OCI-LY1 (cell line): ENCODE measurements at regions not wholly inside any gene's neighbourhood (a gene's known extent, or its start where the extent isn't known, plus 50 kb on each side); places are given as distances from the start of the nearest gene placed in this dataset.

Experiments used
- H2AFZ ChIP-seq: fragments of 200-600 bp; sonication (generic), shearing (Covaris generic); 2 replicates; pipeline ENCODE4 v1.6.0; 2014; ENCODE audit warnings: antibody characterized with exemption, mild to moderate bottlenecking, low read length
- H3F3A ChIP-seq: fragments of 200-600 bp; sonication (generic), shearing (Covaris generic); 2 replicates; pipeline ENCODE4 v1.6.0; 2014; ENCODE audit warnings: mild to moderate bottlenecking, antibody characterized with exemption, low read length, moderate library complexity; ENCODE audit not compliant: insufficient read depth
- H3K27ac ChIP-seq: fragments of 200-600 bp; sonication (generic); 2 replicates; pipeline ENCODE4 v1.5.1; 2014; ENCODE audit warnings: low read length, mixed run types, mild to moderate bottlenecking, low read depth; ENCODE audit not compliant: poor library complexity, severe bottlenecking
- H3K27me3 ChIP-seq: fragments of 200-600 bp; sonication (generic); 2 replicates; pipeline ENCODE4 v1.6.0; 2014; ENCODE audit warnings: antibody characterized with exemption, mild to moderate bottlenecking, low read length, moderate library complexity; ENCODE audit not compliant: insufficient read depth
- H3K36me3 ChIP-seq: fragments of 200-600 bp; sonication (generic); 2 replicates; pipeline ENCODE4 v1.6.1; 2014; ENCODE audit warnings: mild to moderate bottlenecking, antibody characterized with exemption, low read length, moderate library complexity, mixed read lengths; ENCODE audit not compliant: insufficient read depth
- H3K4me1 ChIP-seq: fragments of 200-600 bp; sonication (generic); 2 replicates; pipeline ENCODE4 v1.5.1; 2014; ENCODE audit warnings: mild to moderate bottlenecking, low read length, moderate library complexity; ENCODE audit not compliant: insufficient read depth, severe bottlenecking
- H3K4me2 ChIP-seq: fragments of 200-600 bp; sonication (generic), shearing (Covaris generic); 2 replicates; pipeline ENCODE4 v1.6.1; 2014; ENCODE audit warnings: low read length
- H3K4me3 ChIP-seq: fragments of 200-600 bp; sonication (generic); 2 replicates; pipeline ENCODE4 v1.5.1; 2014; ENCODE audit warnings: low read length, low read depth, mild to moderate bottlenecking, mixed read lengths; ENCODE audit not compliant: poor library complexity, severe bottlenecking
- H3K79me2 ChIP-seq: fragments of 200-600 bp; shearing (Covaris generic); 2 replicates; pipeline ENCODE4 v1.6.1; 2016; ENCODE audit warnings: mixed run types, low read length, mixed read lengths; ENCODE audit not compliant: insufficient read depth
- H3K9ac ChIP-seq: fragments of 200-600 bp; sonication (generic), shearing (Covaris generic); 2 replicates; pipeline ENCODE4 v1.6.1; 2014; ENCODE audit warnings: mild to moderate bottlenecking, low read length, mixed read lengths
- H3K9me2 ChIP-seq: fragments of 200-600 bp; sonication (generic), shearing (Covaris generic); 2 replicates; pipeline ENCODE4 v1.6.1; 2014; ENCODE audit warnings: low read depth, mild to moderate bottlenecking, low read length, mixed read lengths
- H3K9me3 ChIP-seq: fragments of 200-600 bp; shearing (Covaris generic); 2 replicates; pipeline ENCODE4 v1.6.1; 2014; ENCODE audit warnings: low read length, mixed read lengths
- H4K20me1 ChIP-seq: fragments of 200-600 bp; sonication (generic), shearing (Covaris generic); 2 replicates; pipeline ENCODE4 v1.6.0; 2016; ENCODE audit warnings: mild to moderate bottlenecking, low read length; ENCODE audit not compliant: insufficient read depth
- EZH2 ChIP-seq: fragments of 200-600 bp; sonication (generic), shearing (Covaris generic); IDR thresholded peaks from 2 replicates; pipeline ENCODE4 v1.8.0; 2017; ENCODE audit warnings: borderline replicate concordance, mixed run types, mild to moderate bottlenecking, antibody characterized with exemption, low read length, moderate library complexity, mixed read lengths
- TF ChIP-seq, protein P1 (sequence below): fragments of 200-600 bp; sonication (generic), shearing (Covaris generic); IDR thresholded peaks from 2 replicates; pipeline ENCODE4 v1.5.1; 2017; ENCODE audit warnings: mild to moderate bottlenecking, antibody characterized with exemption, low read length, moderate library complexity, mixed read lengths

- no peaks in the 10 kb centered on the region; the same call in none of the 2 replicates for H3K9me2 ChIP-seq
- H2AFZ ChIP-seq, result no peak overlapping the region
- H3K9ac ChIP-seq, result no peak overlapping the region
These were observed 578.2 kb downstream of the ANKRD7 start for GRCh38 chr7:118802726-118803125.

GRCh38 chr7:118826246-118826645, 601.7 kb downstream of the ANKRD7 start:
- Histone ChIP-seq H2AFZ (no peak overlapping the region), H3K36me3 (no peaks in the 10 kb centered on the region), H3K79me2 (no peaks in the 10 kb centered on the region), H3K4me1 (no peaks in the 10 kb centered on the region), H3K9me3 (no peaks in the 10 kb centered on the region), H3K27me3 (no peaks in the 10 kb centered on the region), H4K20me1 (no peaks in the 10 kb centered on the region), H3K27ac (no peak overlapping the region), H3K9me2 (no peaks in the 10 kb centered on the region), H3K4me2 (no peak overlapping the region), H3K4me3 (no peak overlapping the region), H3K9ac (no peak overlapping the region), H3F3A (no peaks in the 10 kb centered on the region)
- TF ChIP-seq, protein P1, sequence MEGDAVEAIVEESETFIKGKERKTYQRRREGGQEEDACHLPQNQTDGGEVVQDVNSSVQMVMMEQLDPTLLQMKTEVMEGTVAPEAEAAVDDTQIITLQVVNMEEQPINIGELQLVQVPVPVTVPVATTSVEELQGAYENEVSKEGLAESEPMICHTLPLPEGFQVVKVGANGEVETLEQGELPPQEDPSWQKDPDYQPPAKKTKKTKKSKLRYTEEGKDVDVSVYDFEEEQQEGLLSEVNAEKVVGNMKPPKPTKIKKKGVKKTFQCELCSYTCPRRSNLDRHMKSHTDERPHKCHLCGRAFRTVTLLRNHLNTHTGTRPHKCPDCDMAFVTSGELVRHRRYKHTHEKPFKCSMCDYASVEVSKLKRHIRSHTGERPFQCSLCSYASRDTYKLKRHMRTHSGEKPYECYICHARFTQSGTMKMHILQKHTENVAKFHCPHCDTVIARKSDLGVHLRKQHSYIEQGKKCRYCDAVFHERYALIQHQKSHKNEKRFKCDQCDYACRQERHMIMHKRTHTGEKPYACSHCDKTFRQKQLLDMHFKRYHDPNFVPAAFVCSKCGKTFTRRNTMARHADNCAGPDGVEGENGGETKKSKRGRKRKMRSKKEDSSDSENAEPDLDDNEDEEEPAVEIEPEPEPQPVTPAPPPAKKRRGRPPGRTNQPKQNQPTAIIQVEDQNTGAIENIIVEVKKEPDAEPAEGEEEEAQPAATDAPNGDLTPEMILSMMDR, result no peak
- no peak for TF ChIP-seq EZH2

More at GRCh38 chr7:118802726-118803125, 578.2 kb downstream of the ANKRD7 start:
- no peak overlapping the region for H3K4me2 ChIP-seq
- no peaks in the 10 kb centered on the region for H3K79me2 ChIP-seq
- TF ChIP-seq EZH2, result no peak
- TF ChIP-seq, protein P1, result no peak
- no peaks in the 10 kb centered on the region for H3K9me3 ChIP-seq
- H3K36me3 ChIP-seq, result no peaks in the 10 kb centered on the region
- no peak overlapping the region for H3K27ac ChIP-seq
- H3K4me1 ChIP-seq, result no peaks in the 10 kb centered on the region
- no peak overlapping the region for H3K4me3 ChIP-seq
- no peaks in the 10 kb centered on the region for H3K27me3 ChIP-seq
- H3F3A ChIP-seq, result no peaks in the 10 kb centered on the region
- no peaks in the 10 kb centered on the region for H4K20me1 ChIP-seq

DNA sequence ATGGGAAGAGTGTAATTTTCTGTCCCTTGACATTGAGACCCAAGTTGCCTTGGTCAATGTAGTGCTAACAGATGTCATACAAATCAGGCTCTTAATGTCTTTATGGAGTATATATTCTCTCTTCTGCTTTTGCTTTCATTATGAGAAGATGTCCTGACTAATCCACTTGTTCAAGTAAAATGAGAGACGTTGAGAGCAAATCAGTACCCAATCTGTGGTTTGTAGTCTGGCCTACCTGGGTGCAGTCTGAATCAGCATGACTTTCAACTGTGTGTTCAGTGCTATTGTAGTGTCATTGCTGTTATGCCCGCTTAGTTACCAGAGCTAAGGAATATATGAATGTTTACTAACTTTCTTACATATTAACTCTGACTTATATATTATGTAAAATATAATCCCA, 612.4 kb downstream of the ANKRD7 start:
- no peaks in the 10 kb centered on the region for H3K79me2 ChIP-seq
- H3K9ac ChIP-seq, result no peak overlapping the region
- no peaks in the 10 kb centered on the region for H3K9me2 ChIP-seq
- no peaks in the 10 kb centered on the region for H3K27me3 ChIP-seq
- H3K9me3 ChIP-seq, result no peaks in the 10 kb centered on the region
- H3F3A ChIP-seq, result no peaks in the 10 kb centered on the region
- H3K27ac ChIP-seq, result no peak overlapping the region
- H3K4me1 ChIP-seq, result no peaks in the 10 kb centered on the region
- no peaks in the 10 kb centered on the region for H4K20me1 ChIP-seq
- H2AFZ ChIP-seq, result no peak overlapping the region
- TF ChIP-seq EZH2, result no peak
- TF ChIP-seq, protein P1, result no peak
- H3K4me2 ChIP-seq, result no peak overlapping the region
- H3K36me3 ChIP-seq, result no peaks in the 10 kb centered on the region
- H3K4me3 ChIP-seq, result no peak overlapping the region
